ENCODE measurements at regions not wholly inside any gene's neighbourhood (a gene's known extent, or its start where the extent isn't known, plus 50 kb on each side); places are given as distances from the start of the nearest gene placed in this dataset.

DNA sequence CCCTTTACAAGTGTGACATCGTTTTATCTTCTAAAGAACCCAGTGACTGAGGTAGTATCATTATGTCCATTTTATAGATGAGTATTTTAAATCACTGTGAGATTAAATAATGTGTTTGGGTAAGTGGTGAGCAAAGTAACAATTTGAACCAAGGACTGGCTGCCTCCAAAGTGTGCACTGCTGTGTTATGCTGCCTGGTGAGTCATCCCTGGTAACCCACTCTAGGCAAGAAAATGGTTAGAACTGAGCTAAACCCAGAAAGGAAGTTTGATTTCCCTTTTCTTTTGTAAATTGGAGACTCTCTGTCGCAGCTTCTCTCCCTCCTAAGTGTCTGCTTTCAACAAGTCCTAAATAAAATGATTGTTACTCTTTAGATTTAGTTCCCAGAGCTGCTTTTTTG is 342.8 kb upstream of the KAZN start:
- TF ChIP-seq, protein P1, sequence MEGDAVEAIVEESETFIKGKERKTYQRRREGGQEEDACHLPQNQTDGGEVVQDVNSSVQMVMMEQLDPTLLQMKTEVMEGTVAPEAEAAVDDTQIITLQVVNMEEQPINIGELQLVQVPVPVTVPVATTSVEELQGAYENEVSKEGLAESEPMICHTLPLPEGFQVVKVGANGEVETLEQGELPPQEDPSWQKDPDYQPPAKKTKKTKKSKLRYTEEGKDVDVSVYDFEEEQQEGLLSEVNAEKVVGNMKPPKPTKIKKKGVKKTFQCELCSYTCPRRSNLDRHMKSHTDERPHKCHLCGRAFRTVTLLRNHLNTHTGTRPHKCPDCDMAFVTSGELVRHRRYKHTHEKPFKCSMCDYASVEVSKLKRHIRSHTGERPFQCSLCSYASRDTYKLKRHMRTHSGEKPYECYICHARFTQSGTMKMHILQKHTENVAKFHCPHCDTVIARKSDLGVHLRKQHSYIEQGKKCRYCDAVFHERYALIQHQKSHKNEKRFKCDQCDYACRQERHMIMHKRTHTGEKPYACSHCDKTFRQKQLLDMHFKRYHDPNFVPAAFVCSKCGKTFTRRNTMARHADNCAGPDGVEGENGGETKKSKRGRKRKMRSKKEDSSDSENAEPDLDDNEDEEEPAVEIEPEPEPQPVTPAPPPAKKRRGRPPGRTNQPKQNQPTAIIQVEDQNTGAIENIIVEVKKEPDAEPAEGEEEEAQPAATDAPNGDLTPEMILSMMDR (IDR thresholded peaks at IDR 0.05; ENCODE audit: low read length, missing control alignments), result no peak
- no peak overlapping the region for H3K4me3 ChIP-seq (replicated peaks; ENCODE audit: low read depth, low read length)
- no peak for DNase-seq (ENCODE audit: low read depth)

DNA sequence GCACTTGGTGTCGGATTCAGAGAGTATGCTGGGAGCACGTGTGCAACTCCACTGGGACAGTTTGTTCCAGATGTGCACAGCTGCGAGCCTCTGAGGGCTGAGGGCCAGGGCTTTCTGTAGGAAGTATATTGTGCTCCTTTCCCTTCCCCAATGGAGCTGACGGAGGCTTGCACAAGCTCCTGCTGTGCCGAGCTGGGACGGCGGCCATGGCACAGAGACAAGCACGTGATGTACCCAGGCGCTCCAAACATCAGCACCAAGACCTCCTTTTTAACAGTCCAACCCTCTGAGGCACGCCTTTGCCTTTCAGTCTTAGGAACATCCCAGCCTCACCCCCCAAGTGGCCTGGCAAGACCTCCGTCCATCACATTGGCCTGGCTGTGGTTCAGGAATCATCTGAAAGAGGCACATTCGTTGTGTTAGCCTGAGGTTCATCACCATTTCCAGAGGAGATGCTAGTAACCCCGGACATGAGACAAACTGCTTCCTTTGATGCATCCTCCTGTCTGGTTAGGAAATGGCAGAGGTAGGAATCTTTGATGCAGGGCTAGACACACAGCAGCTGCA is 339.2 kb upstream of the KAZN start:
- DNase-seq (ENCODE audit: low read depth), result no peak
- TF ChIP-seq, protein P1 (IDR thresholded peaks at IDR 0.05; ENCODE audit: low read length, missing control alignments), result no peak
- no peak overlapping the region for H3K4me3 ChIP-seq (replicated peaks; ENCODE audit: low read depth, low read length)

DNA sequence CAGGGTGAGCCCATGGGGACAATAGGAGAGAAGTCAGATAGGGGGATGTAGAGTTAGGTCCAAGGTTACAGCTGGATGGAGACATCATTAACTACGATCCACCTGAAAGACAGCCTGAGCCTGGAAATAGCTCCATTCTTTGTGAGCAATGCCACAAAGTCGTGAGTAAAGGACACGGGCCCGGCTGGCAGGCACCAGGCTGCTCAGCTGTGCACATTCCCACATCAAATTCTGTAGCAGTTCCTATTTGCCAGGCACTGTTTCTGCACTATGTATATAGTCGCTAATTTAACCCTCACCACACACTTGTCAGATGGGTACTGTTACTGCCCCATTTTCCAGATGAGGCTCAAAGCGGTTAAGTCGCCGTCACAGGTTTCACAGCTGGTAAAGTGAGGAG is 338.0 kb upstream of the KAZN start:
- DNase-seq (ENCODE audit: low read depth), result no peak
- H3K4me3 ChIP-seq (replicated peaks; ENCODE audit: low read depth, low read length), result no peak overlapping the region
- TF ChIP-seq, protein P1 (IDR thresholded peaks at IDR 0.05; ENCODE audit: low read length, missing control alignments), result no peak

DNA sequence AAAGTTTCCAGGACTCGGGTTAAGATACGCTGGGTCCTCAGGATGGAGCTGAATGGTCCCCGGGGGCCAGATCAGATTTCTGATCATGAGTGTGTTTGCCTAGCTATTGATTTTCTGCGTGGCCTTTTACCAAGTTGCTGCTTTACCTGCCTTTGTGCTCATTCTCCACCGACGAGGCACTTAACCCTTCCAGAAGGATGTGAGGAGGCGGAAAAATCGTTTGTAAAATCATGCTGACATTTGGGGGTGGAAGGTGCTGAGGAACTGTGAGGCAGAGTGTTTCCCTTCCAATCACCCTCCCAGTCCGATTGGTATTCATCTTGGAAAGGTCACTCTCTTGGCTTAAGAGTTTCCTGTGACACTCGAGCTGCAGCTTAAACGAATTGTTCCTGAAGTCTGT is 337.1 kb upstream of the KAZN start:
- no peak overlapping the region for H3K4me3 ChIP-seq (replicated peaks; ENCODE audit: low read depth, low read length)
- TF ChIP-seq, protein P1 (IDR thresholded peaks at IDR 0.05; ENCODE audit: low read length, missing control alignments), result no peak
- DNase-seq (ENCODE audit: low read depth), result no peak

DNA sequence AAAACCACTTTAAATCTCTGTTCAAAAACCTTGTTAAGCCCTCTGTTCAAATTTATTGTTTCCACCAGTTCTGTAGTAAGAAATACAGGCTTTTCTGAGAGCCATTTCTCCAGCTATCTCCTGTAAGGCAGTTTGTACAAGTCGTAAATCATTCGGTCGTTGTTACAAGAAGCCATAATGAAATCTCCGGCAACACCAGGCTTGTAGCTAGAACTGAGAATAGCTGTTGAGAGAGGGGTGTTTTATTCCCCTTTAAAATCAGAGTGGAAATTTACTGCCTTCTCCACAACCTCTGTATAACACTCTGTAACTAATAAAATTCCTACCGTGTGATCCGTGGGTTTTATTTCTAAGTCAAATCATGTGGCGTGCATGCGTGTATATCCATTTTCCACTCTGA is 335.8 kb upstream of the KAZN start:
- no peak overlapping the region for H3K4me3 ChIP-seq (replicated peaks; ENCODE audit: low read depth, low read length)
- TF ChIP-seq, protein P1 (IDR thresholded peaks at IDR 0.05; ENCODE audit: low read length, missing control alignments), result no peak
- no peak for DNase-seq (ENCODE audit: low read depth)

DNA sequence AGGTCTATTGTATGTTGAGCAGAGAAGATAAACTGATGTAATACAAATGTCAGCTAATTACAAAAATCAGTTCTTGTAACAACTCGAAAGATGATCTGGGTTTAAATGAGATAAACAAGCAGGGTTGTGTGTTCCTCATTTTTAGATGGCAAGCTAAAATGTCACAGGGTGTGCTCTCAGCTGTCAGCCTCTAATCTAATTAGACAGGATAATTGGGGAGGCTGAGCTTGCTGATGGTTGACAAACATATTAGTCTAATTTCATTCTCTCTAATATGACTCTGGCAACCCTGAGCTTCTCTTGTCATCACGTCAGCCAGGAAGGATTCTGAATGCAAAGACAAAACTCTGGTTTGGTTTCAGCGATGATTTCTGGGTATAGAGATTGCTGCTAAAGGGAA is 335.3 kb upstream of the KAZN start:
- DNase-seq (ENCODE audit: low read depth), result no peak

DNA sequence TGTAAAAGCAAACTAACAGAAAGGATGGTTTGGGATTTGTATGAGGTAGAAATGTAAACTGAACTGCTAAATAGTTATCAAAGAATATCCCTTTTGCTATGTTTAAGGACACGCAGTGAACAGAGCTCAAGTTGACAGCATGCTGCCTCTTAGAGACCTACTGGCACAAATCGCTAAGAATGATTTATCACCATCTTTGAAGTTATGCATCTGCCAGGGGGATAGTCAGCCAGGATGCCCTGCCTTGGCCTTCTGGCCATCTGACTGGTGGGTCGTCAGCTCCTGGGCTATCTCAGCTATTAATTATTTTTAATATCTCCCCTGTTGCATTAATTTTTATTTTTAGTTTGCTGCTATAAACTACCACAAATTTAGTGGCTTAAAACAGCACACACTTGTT is 334.8 kb upstream of the KAZN start:
- H3K4me3 ChIP-seq (replicated peaks; ENCODE audit: low read depth, low read length), result no peak overlapping the region
- TF ChIP-seq, protein P1 (IDR thresholded peaks at IDR 0.05; ENCODE audit: low read length, missing control alignments), result no peak
- no peak for DNase-seq (ENCODE audit: low read depth)

More for the DNA sequence above, 335.3 kb upstream of the KAZN start:
- TF ChIP-seq, protein P1 (IDR thresholded peaks at IDR 0.05; ENCODE audit: low read length, missing control alignments), result no peak
- no peak overlapping the region for H3K4me3 ChIP-seq (replicated peaks; ENCODE audit: low read depth, low read length)
